ENCODE measurements at regions not wholly inside any gene's neighbourhood (a gene's known extent, or its start where the extent isn't known, plus 50 kb on each side); places are given as distances from the start of the nearest gene placed in this dataset.

GRCh38 chr16:86404678-86405077, 105.6 kb upstream of the FOXF1 start:
- DNase-seq (ENCODE audit: extremely low read depth, low read depth), result no peak

- no peak for DNase-seq (ENCODE audit: extremely low read depth, low read depth)
These were observed 105.0 kb upstream of the FOXF1 start for GRCh38 chr16:86405319-86405718.

GRCh38 chr16:86406056-86406455, 104.3 kb upstream of the FOXF1 start:
- no peak for DNase-seq (ENCODE audit: extremely low read depth, low read depth)

GRCh38 chr16:86408685-86409084, 101.6 kb upstream of the FOXF1 start:
- no peak for DNase-seq (ENCODE audit: extremely low read depth, low read depth)

GRCh38 chr16:86410081-86410480, 100.2 kb upstream of the FOXF1 start:
- no peak for DNase-seq (ENCODE audit: extremely low read depth, low read depth)

GRCh38 chr16:86410529-86410928, 99.8 kb upstream of the FOXF1 start:
- no peak for DNase-seq (ENCODE audit: extremely low read depth, low read depth)

- no peak for DNase-seq (ENCODE audit: extremely low read depth, low read depth)
These were observed 98.4 kb upstream of the FOXF1 start for GRCh38 chr16:86411897-86412296.

- no peak for DNase-seq (ENCODE audit: extremely low read depth, low read depth)
These were observed 95.2 kb upstream of the FOXF1 start for GRCh38 chr16:86414991-86415740.

GRCh38 chr16:86418981-86419380, 91.3 kb upstream of the FOXF1 start:
- no peak for DNase-seq (ENCODE audit: extremely low read depth, low read depth)

- DNase-seq (ENCODE audit: extremely low read depth, low read depth), result no peak
These were observed 90.8 kb upstream of the FOXF1 start for GRCh38 chr16:86419518-86419917.

GRCh38 chr16:86421995-86422394, 88.3 kb upstream of the FOXF1 start:
- DNase-seq (ENCODE audit: extremely low read depth, low read depth), result no peak

- no peak for DNase-seq (ENCODE audit: extremely low read depth, low read depth)
These were observed 85.9 kb upstream of the FOXF1 start for GRCh38 chr16:86424398-86424797.

- no peak for DNase-seq (ENCODE audit: extremely low read depth, low read depth)
These were observed 85.3 kb upstream of the FOXF1 start for GRCh38 chr16:86424985-86425384.

- DNase-seq (ENCODE audit: extremely low read depth, low read depth), result no peak
These were observed 84.2 kb upstream of the FOXF1 start for GRCh38 chr16:86426063-86426642.

GRCh38 chr16:86427433-86427851, 82.9 kb upstream of the FOXF1 start:
- DNase-seq (ENCODE audit: extremely low read depth, low read depth), result no peak

- DNase-seq (ENCODE audit: extremely low read depth, low read depth), result no peak
These were observed 81.4 kb upstream of the FOXF1 start for GRCh38 chr16:86428729-86429517.

- DNase-seq (ENCODE audit: extremely low read depth, low read depth), result no peak
These were observed 80.7 kb upstream of the FOXF1 start for GRCh38 chr16:86429663-86430062.

- no peak for DNase-seq (ENCODE audit: extremely low read depth, low read depth)
These were observed 79.5 kb upstream of the FOXF1 start for GRCh38 chr16:86430814-86431213.

- no peak for DNase-seq (ENCODE audit: extremely low read depth, low read depth)
These were observed 78.8 kb upstream of the FOXF1 start for GRCh38 chr16:86431540-86431939.

GRCh38 chr16:86432048-86432447, 78.3 kb upstream of the FOXF1 start:
- no peak for DNase-seq (ENCODE audit: extremely low read depth, low read depth)

- DNase-seq (ENCODE audit: extremely low read depth, low read depth), result no peak
These were observed 77.6 kb upstream of the FOXF1 start for GRCh38 chr16:86432691-86433090.
